A549 (cell line): ENCODE measurements at regions not wholly inside any gene's neighbourhood (a gene's known extent, or its start where the extent isn't known, plus 50 kb on each side); places are given as distances from the start of the nearest gene placed in this dataset.

Experiments used
- EP300 ChIP-seq, 2 experiments: fragments of >200 bp; sonication (Bioruptor Twin); formaldehyde crosslinking; IDR thresholded peaks; 2 replicates in 1 of 2; 3 replicates in 1 of 2; pipeline ENCODE4 v1.6.1; 2016 to 2017
- MAZ ChIP-seq: fragments of 150-350 bp; IDR thresholded peaks from 2 replicates; pipeline ENCODE4 v1.6.1; 2014; ENCODE audit warnings: antibody characterized with exemption, low read depth, low read length, borderline replicate concordance
- POLR2A ChIP-seq: IDR thresholded peaks from 2 replicates; pipeline ENCODE4 v1.6.1; 2012; ENCODE audit warnings: mild to moderate bottlenecking, low read length
- RCOR1 ChIP-seq: fragments of 150-350 bp; IDR thresholded peaks from 2 replicates; pipeline ENCODE4 v1.6.1; 2014; ENCODE audit warnings: antibody characterized with exemption, low read length, low read depth
- SMC3 ChIP-seq: fragments of >200 bp; sonication (Bioruptor Twin); formaldehyde crosslinking; IDR thresholded peaks from 3 replicates; pipeline ENCODE4 v1.6.1; 2018; ENCODE audit warnings: inconsistent platforms
- TF ChIP-seq, protein P1 (sequence below): fragments of >200 bp; sonication (Bioruptor Twin); formaldehyde crosslinking; IDR thresholded peaks from 3 replicates; pipeline ENCODE4 v1.5.1; 2016
- TF ChIP-seq, protein P2 (sequence below): fragments of 200-600 bp; sonication (generic); IDR thresholded peaks from 2 replicates; pipeline ENCODE4 v1.6.1; 2016; ENCODE audit warnings: antibody characterized with exemption, mild to moderate bottlenecking, moderate library complexity
- TF ChIP-seq, protein P3 (sequence below): fragments of >200 bp; sonication (Bioruptor Twin); formaldehyde crosslinking; IDR thresholded peaks from 3 replicates; pipeline ENCODE4 v1.6.1; 2016

DNA sequence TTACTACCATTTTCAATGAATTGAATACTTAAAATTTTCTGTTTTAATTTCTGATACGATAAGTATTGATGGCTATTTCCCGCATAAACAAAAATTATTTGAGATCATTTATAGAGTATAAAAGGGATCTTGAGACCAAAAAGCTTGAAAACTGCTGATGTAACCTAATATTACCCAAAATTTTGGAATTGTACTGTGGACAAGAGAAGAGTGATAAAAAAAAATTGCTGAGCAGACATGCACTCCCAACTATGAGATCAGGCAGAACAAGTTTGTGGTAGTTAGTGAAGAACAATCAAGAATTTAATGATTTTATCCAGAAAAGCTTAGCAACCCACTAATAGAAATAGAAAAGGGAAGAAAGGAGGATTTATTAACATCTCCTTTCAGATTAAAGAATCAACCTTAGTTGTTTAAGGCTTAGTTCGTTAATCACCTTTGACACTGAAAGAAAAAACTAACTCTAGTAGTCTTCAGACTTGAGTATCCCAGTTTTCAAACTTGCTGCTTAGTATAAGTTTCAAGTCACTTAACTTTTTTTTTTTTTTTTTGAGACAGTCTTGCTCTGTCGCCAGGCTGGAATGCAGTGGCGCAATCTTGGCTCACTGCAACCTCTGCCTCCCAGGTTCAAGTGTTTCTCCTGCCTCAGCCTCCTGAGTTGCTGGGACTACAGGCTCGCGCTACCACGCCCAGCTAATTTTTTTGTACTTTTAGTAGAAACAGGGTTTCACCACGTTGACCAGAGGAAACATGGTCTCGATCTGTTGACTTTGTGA is 50.6 kb upstream of the ZC3HAV1 start:
- TF ChIP-seq MAZ = no peak
- TF ChIP-seq POLR2A = no peak
- no peak for TF ChIP-seq SMC3
- TF ChIP-seq, protein P1, sequence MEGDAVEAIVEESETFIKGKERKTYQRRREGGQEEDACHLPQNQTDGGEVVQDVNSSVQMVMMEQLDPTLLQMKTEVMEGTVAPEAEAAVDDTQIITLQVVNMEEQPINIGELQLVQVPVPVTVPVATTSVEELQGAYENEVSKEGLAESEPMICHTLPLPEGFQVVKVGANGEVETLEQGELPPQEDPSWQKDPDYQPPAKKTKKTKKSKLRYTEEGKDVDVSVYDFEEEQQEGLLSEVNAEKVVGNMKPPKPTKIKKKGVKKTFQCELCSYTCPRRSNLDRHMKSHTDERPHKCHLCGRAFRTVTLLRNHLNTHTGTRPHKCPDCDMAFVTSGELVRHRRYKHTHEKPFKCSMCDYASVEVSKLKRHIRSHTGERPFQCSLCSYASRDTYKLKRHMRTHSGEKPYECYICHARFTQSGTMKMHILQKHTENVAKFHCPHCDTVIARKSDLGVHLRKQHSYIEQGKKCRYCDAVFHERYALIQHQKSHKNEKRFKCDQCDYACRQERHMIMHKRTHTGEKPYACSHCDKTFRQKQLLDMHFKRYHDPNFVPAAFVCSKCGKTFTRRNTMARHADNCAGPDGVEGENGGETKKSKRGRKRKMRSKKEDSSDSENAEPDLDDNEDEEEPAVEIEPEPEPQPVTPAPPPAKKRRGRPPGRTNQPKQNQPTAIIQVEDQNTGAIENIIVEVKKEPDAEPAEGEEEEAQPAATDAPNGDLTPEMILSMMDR = no peak
- TF ChIP-seq, protein P2, sequence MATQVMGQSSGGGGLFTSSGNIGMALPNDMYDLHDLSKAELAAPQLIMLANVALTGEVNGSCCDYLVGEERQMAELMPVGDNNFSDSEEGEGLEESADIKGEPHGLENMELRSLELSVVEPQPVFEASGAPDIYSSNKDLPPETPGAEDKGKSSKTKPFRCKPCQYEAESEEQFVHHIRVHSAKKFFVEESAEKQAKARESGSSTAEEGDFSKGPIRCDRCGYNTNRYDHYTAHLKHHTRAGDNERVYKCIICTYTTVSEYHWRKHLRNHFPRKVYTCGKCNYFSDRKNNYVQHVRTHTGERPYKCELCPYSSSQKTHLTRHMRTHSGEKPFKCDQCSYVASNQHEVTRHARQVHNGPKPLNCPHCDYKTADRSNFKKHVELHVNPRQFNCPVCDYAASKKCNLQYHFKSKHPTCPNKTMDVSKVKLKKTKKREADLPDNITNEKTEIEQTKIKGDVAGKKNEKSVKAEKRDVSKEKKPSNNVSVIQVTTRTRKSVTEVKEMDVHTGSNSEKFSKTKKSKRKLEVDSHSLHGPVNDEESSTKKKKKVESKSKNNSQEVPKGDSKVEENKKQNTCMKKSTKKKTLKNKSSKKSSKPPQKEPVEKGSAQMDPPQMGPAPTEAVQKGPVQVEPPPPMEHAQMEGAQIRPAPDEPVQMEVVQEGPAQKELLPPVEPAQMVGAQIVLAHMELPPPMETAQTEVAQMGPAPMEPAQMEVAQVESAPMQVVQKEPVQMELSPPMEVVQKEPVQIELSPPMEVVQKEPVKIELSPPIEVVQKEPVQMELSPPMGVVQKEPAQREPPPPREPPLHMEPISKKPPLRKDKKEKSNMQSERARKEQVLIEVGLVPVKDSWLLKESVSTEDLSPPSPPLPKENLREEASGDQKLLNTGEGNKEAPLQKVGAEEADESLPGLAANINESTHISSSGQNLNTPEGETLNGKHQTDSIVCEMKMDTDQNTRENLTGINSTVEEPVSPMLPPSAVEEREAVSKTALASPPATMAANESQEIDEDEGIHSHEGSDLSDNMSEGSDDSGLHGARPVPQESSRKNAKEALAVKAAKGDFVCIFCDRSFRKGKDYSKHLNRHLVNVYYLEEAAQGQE = no peak
- TF ChIP-seq EP300 (IDR thresholded peaks at IDR 0.05) = no peak
- no peak for TF ChIP-seq RCOR1
- TF ChIP-seq, protein P3, sequence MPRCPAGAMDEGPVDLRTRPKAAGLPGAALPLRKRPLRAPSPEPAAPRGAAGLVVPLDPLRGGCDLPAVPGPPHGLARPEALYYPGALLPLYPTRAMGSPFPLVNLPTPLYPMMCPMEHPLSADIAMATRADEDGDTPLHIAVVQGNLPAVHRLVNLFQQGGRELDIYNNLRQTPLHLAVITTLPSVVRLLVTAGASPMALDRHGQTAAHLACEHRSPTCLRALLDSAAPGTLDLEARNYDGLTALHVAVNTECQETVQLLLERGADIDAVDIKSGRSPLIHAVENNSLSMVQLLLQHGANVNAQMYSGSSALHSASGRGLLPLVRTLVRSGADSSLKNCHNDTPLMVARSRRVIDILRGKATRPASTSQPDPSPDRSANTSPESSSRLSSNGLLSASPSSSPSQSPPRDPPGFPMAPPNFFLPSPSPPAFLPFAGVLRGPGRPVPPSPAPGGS = no peak
